ENCODE measurements at regions not wholly inside any gene's neighbourhood (a gene's known extent, or its start where the extent isn't known, plus 50 kb on each side); places are given as distances from the start of the nearest gene placed in this dataset.

DNA sequence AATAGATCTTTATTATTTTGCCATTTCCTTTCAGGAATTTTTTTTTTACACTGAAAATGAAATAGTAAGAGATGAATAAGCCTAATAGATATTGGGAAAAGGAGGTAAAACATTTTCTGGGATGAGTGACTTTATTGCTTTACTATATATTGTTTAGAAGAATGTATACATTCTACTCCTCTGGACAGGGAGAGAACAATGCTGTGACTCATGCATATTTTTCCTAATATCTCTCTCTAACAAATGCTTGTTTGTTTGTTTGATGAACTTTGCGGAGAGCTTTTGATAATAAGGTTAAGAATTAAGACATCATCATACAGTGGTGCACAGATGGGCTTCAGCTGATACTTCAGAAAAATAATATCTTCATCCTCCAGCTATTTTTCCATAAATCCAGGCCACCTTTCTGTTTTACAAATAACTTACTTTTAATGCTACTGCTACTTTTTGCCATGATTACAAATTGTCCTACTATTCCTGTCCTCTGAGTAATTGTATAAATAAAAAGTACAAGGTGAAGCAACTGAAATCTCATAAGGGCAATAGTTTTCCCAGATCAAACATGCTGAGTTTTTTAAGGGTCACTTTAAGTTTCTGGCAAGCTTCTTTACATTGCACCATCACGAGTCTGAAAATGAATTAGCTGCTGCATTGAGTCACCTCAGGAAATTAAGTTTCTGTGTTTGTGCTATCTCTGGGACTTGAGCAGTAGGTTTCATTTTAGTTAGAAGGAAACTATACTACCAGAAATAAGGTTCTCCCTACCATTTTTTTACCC lies 207.3 kb upstream of the POT1 start:
- H3K9me3 ChIP-seq (ENCODE audit: control insufficient read depth, low read depth, low read length): no peaks in the 10 kb centered on the region
- WGBS (ENCODE audit: insufficient coverage, low lambda C conversion rate): no CpG with 5 or more reads among the region's 2 CpGs
- H3K36me3 ChIP-seq (ENCODE audit: control insufficient read depth, insufficient read depth, low read length): no peaks in the 10 kb centered on the region
- no peak overlapping the region for H3K27ac ChIP-seq (ENCODE audit: low read length)
- no peaks in the 10 kb centered on the region for H3K27me3 ChIP-seq (ENCODE audit: control insufficient read depth, insufficient read depth, low read length)
- H3K4me3 ChIP-seq (ENCODE audit: low read length): no peak overlapping the region
- H3K4me1 ChIP-seq (ENCODE audit: control insufficient read depth, insufficient read depth, low read length): no peaks in the 10 kb centered on the region
- no peak for DNase-seq

DNA sequence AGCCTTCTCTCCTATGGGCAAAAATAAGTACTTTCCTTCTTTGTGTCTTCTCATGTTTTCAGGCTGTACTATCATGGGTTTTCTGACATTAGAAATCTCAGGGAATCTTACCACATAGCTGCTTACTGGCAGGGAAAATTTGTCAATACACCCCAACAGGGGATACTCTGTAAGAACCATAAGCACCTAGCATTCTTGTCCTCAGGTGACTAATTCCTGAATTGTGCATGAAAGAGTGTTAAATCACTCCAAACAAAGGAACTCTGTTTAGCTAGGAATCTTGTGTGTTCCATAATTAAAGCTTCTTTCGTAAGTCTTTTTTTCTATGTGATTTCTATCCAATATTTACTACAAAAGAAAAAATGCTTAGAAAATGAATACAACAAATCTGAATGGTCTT lies 206.7 kb upstream of the POT1 start:
- Histone ChIP-seq H3K36me3 (ENCODE audit: control insufficient read depth, insufficient read depth, low read length) (no peaks in the 10 kb centered on the region), H3K27ac (ENCODE audit: low read length) (no peak overlapping the region), H3K4me3 (ENCODE audit: low read length) (no peak overlapping the region), H3K27me3 (ENCODE audit: control insufficient read depth, insufficient read depth, low read length) (no peaks in the 10 kb centered on the region), H3K4me1 (ENCODE audit: control insufficient read depth, insufficient read depth, low read length) (no peaks in the 10 kb centered on the region), H3K9me3 (ENCODE audit: control insufficient read depth, low read depth, low read length) (no peaks in the 10 kb centered on the region)
- WGBS (ENCODE audit: insufficient coverage, low lambda C conversion rate): 80% methylated on average over 1 of the region's 1 CpG
- no peak for DNase-seq

GRCh38 chr7:125130173-125130572 lies 200.5 kb upstream of the POT1 start:
- WGBS (ENCODE audit: insufficient coverage, low lambda C conversion rate): no CpG with 5 or more reads among the region's 1 CpG
- Histone ChIP-seq H3K36me3 (ENCODE audit: control insufficient read depth, insufficient read depth, low read length) (no peaks in the 10 kb centered on the region), H3K4me1 (ENCODE audit: control insufficient read depth, insufficient read depth, low read length) (no peaks in the 10 kb centered on the region), H3K27ac (ENCODE audit: low read length) (no peak overlapping the region), H3K4me3 (ENCODE audit: low read length) (no peak overlapping the region), H3K27me3 (ENCODE audit: control insufficient read depth, insufficient read depth, low read length) (no peaks in the 10 kb centered on the region), H3K9me3 (ENCODE audit: control insufficient read depth, low read depth, low read length) (no peaks in the 10 kb centered on the region)
- no peak for DNase-seq

GRCh38 chr7:125127304-125127703 lies 197.7 kb upstream of the POT1 start:
- WGBS (ENCODE audit: insufficient coverage, low lambda C conversion rate): 100% methylated on average over 2 of the region's 4 CpGs
- H3K36me3 ChIP-seq (ENCODE audit: control insufficient read depth, insufficient read depth, low read length): no peaks in the 10 kb centered on the region

DNA sequence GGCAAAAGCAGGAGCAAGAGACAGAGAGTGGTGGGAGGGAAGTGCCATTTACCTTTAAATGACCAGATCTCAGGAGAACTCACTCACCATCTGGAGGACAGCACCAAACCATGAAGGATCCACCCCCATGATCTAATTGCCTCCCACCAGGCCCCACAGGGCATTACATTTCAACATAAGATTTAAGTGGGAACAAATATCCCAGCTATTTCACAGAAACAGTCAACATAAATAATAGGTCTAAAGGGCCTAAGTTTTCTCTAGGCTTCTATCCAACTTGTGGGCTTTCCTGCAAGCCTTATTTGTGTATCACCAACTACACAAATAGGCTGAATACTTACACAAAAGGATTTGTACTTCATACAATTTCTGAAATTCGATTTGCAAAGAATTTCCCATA lies 196.8 kb upstream of the POT1 start:
- Histone ChIP-seq H3K36me3 (ENCODE audit: control insufficient read depth, insufficient read depth, low read length) (no peaks in the 10 kb centered on the region), H3K4me1 (ENCODE audit: control insufficient read depth, insufficient read depth, low read length) (no peaks in the 10 kb centered on the region), H3K27ac (ENCODE audit: low read length) (no peak overlapping the region), H3K4me3 (ENCODE audit: low read length) (no peak overlapping the region), H3K9me3 (ENCODE audit: control insufficient read depth, low read depth, low read length) (no peaks in the 10 kb centered on the region), H3K27me3 (ENCODE audit: control insufficient read depth, insufficient read depth, low read length) (no peaks in the 10 kb centered on the region)
- no peak for DNase-seq
- 80% methylated on average over 1 of the region's 1 CpG for WGBS (ENCODE audit: insufficient coverage, low lambda C conversion rate)

More at GRCh38 chr7:125127304-125127703, 197.7 kb upstream of the POT1 start:
- Histone ChIP-seq H3K9me3 (ENCODE audit: control insufficient read depth, low read depth, low read length) (no peaks in the 10 kb centered on the region), H3K27ac (ENCODE audit: low read length) (no peak overlapping the region), H3K4me3 (ENCODE audit: low read length) (no peak overlapping the region), H3K4me1 (ENCODE audit: control insufficient read depth, insufficient read depth, low read length) (no peaks in the 10 kb centered on the region), H3K27me3 (ENCODE audit: control insufficient read depth, insufficient read depth, low read length) (no peaks in the 10 kb centered on the region)
- no peak for DNase-seq

DNA sequence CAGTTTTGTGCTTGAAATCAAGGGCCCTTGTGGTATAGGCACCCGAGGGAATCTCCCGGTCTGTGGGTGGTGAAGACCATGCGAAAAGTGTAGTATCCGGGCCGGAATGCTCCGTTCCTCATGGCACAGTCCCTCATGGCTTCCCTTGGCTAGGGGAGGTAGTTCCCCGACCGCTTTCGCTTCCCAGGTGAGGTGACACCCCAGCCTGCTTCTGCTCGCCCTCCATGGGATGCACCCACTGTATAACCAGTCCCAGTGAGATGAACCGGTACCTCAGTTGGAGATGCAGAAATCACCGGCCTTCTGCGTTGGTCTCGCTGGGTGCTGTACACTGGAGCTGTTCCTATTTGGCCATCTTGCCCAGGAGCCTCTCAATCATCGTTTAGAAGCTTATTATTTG lies 195.7 kb upstream of the POT1 start:
- Histone ChIP-seq H3K4me1 (ENCODE audit: control insufficient read depth, insufficient read depth, low read length) (no peaks in the 10 kb centered on the region), H3K9me3 (ENCODE audit: control insufficient read depth, low read depth, low read length) (no peaks in the 10 kb centered on the region), H3K4me3 (ENCODE audit: low read length) (no peak overlapping the region), H3K36me3 (ENCODE audit: control insufficient read depth, insufficient read depth, low read length) (no peaks in the 10 kb centered on the region), H3K27ac (ENCODE audit: low read length) (no peak overlapping the region), H3K27me3 (ENCODE audit: control insufficient read depth, insufficient read depth, low read length) (no peaks in the 10 kb centered on the region)
- WGBS (ENCODE audit: insufficient coverage, low lambda C conversion rate): no CpG with 5 or more reads among the region's 15 CpGs
- DNase-seq: no peak

- Histone ChIP-seq H3K9me3 (ENCODE audit: control insufficient read depth, low read depth, low read length) (no peaks in the 10 kb centered on the region), H3K4me3 (ENCODE audit: low read length) (no peak overlapping the region), H3K4me1 (ENCODE audit: control insufficient read depth, insufficient read depth, low read length) (no peaks in the 10 kb centered on the region), H3K36me3 (ENCODE audit: control insufficient read depth, insufficient read depth, low read length) (no peaks in the 10 kb centered on the region), H3K27me3 (ENCODE audit: control insufficient read depth, insufficient read depth, low read length) (no peaks in the 10 kb centered on the region), H3K27ac (ENCODE audit: low read length) (no peak overlapping the region)
- 33% methylated on average over 1 of the region's 2 CpGs for WGBS (ENCODE audit: insufficient coverage, low lambda C conversion rate)
- peak in 1 of 2 donors; percentile 9 for DNase-seq
Measured at GRCh38 chr7:125122173-125122572, 192.5 kb upstream of the POT1 start.

DNA sequence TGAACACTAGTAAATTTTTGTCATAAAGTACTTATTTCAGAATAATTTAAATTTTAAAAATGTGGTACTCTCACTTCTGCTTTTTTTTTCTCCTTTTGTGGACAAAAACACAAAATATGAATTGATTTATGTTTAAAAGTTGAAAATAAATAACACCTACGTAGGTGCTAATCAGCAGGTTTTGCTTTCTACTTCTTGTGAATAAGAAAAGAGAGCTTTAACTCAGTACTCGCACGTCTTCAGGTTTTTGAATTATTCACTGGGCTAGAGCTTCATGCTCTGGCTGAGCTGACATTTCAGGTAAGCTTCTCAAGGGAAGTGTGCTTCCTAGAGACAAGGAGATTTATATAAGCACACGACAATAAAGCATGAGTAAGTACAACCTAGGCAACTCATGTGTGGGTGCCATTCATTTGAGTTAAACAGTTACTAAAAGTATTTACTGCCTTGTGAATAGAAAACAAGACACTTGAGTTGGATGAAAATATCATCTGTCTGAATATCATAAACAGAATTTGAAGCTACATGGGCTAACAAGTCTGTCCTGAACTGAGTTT lies 190.0 kb upstream of the POT1 start:
- Histone ChIP-seq H3K36me3 (ENCODE audit: control insufficient read depth, insufficient read depth, low read length) (no peaks in the 10 kb centered on the region), H3K9me3 (ENCODE audit: control insufficient read depth, low read depth, low read length) (no peaks in the 10 kb centered on the region), H3K4me1 (ENCODE audit: control insufficient read depth, insufficient read depth, low read length) (no peaks in the 10 kb centered on the region), H3K27me3 (ENCODE audit: control insufficient read depth, insufficient read depth, low read length) (no peaks in the 10 kb centered on the region), H3K4me3 (ENCODE audit: low read length) (no peak overlapping the region), H3K27ac (ENCODE audit: low read length) (no peak overlapping the region)
- WGBS (ENCODE audit: insufficient coverage, low lambda C conversion rate): 17% methylated on average over 2 of the region's 4 CpGs
- no peak for DNase-seq

DNA sequence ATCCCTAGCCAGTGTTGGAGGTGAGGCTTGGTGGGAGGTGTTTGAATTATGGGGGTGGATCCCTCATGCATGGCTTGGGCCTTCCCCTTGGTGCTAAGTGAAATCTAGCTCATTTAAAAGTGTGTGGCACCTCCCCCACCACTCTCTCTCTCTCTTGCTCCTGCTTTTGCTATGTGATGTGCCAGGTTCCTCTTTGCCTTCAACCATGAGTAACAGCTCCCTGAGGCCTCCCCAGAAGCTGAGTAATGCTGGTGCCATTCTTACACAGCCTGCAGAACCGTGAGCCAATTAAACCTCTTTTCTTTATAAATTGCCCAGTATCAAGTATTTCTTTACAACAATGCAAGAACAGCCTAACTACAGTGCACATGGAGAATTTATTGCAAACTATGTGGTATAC lies 188.8 kb upstream of the POT1 start:
- no peaks in the 10 kb centered on the region for H3K36me3 ChIP-seq (ENCODE audit: control insufficient read depth, insufficient read depth, low read length)
- no peak overlapping the region for H3K4me3 ChIP-seq (ENCODE audit: low read length)
- no peak overlapping the region for H3K27ac ChIP-seq (ENCODE audit: low read length)
- H3K9me3 ChIP-seq (ENCODE audit: control insufficient read depth, low read depth, low read length): no peaks in the 10 kb centered on the region
- WGBS (ENCODE audit: insufficient coverage, low lambda C conversion rate): no CpG with 5 or more reads among the region's 1 CpG
- H3K27me3 ChIP-seq (ENCODE audit: control insufficient read depth, insufficient read depth, low read length): no peaks in the 10 kb centered on the region
- no peak for DNase-seq
- H3K4me1 ChIP-seq (ENCODE audit: control insufficient read depth, insufficient read depth, low read length): no peaks in the 10 kb centered on the region

DNA sequence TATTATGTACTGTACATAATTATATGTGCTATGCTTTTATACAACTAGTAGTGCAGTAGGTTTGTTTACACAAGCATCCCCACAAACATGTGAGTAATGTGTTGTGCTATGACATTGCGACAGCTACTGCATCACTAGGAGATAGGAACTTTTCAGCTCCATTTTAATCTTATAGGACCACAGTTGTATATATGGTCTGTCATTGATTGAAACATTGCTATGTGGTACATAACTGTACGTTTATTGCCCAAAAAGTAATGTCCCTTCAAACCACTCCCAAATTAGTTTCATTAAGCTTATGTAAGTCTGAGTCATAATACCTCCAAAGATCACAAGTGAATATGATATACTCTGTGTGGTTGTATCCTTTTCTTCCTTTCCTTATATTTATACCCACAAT lies 183.2 kb upstream of the POT1 start:
- H3K4me3 ChIP-seq (ENCODE audit: low read length): no peak overlapping the region
- no peaks in the 10 kb centered on the region for H3K9me3 ChIP-seq (ENCODE audit: control insufficient read depth, low read depth, low read length)
- H3K4me1 ChIP-seq (ENCODE audit: control insufficient read depth, insufficient read depth, low read length): no peaks in the 10 kb centered on the region
- WGBS (ENCODE audit: insufficient coverage, low lambda C conversion rate): no CpG with 5 or more reads among the region's 2 CpGs
- DNase-seq: no peak
- no peak overlapping the region for H3K27ac ChIP-seq (ENCODE audit: low read length)
- H3K27me3 ChIP-seq (ENCODE audit: control insufficient read depth, insufficient read depth, low read length): no peaks in the 10 kb centered on the region
- no peaks in the 10 kb centered on the region for H3K36me3 ChIP-seq (ENCODE audit: control insufficient read depth, insufficient read depth, low read length)

DNA sequence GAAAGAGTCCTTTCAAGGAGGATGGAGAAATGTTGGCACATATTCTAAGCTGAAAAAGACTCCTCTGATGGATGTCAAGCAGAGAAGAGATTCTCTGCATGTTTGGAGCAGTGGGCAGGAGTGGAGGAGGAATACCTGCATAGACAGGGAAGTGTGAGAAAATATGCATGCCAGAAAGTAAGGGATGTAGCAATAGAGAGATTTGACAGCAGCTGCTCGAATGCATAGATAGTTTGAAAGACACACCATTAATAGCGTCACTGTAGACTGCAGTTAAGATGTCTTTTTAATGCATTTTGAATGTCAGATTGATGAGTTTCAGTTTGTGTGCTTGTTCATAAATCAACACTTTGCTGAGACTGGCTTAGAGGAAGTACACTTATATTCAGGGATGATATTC lies 169.9 kb upstream of the POT1 start:
- no peak for DNase-seq
- H3K27ac ChIP-seq (ENCODE audit: low read length): no peak overlapping the region
- no peaks in the 10 kb centered on the region for H3K4me1 ChIP-seq (ENCODE audit: control insufficient read depth, insufficient read depth, low read length)
- H3K9me3 ChIP-seq (ENCODE audit: control insufficient read depth, low read depth, low read length): no peaks in the 10 kb centered on the region
- H3K36me3 ChIP-seq (ENCODE audit: control insufficient read depth, insufficient read depth, low read length): no peaks in the 10 kb centered on the region
- no peaks in the 10 kb centered on the region for H3K27me3 ChIP-seq (ENCODE audit: control insufficient read depth, insufficient read depth, low read length)
- 56% methylated on average over 1 of the region's 2 CpGs for WGBS (ENCODE audit: insufficient coverage, low lambda C conversion rate)
- H3K4me3 ChIP-seq (ENCODE audit: low read length): no peak overlapping the region

All from large intestine (tissue), 3 donors.